T-helper 1 cell treated with Interleukin-12 subunit alpha and Interleukin-12 subunit beta and Interleukin-4 antibody, amounts not matched to agents 30 ng/mL and 1 ng/mL, for 36 hours (primary cell): ENCODE measurements at regions not wholly inside any gene's neighbourhood (a gene's known extent, or its start where the extent isn't known, plus 50 kb on each side); places are given as distances from the start of the nearest gene placed in this dataset.

Source experiments
- intact Hi-C: fragments of 100-400 bp; cut with micrococcal nuclease; formaldehyde crosslinking; loops from one replicate; pipeline ENCODE4 v1.15.1; 2024

DNA sequence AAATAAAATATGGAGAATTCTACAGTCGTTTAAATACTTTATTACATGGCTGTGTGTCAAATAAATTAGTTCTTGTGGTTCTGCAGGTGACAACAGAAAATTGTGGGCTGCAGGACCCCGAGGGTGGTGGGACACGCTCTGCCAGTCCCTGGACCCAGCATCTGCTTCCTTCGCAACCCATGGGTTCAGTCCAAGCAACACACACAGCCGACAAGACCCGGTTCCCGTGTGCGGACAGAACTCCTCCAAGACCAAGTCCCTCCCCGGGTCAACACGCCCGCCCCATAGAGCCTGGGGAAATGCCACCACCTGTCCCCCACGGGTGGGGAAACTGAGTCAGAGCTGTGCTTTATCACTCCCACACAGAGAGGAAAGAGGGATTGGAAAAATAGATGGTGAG, 238.9 kb downstream of the BRD1 start:
- intact Hi-C loops = no loop called here

DNA sequence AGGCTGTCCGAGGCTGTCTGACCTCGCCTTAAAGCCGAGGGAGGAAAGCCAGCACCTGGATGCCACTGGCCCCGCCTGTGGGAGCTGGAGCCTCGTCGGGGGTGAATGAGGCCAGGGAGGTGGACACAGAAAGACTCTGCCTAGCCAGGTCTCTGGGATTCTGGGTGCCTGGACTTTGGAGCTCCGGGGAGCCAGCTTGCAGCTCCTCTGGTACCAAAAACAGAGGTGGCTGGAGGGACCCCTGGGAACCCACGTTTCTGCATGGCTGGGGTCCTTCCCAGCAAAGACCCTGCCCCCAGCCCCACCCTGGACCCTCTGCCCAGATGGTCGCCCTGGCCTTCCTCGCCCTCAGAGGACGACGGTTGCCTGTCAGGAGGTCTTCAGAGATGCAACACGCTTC, 239.7 kb downstream of the BRD1 start:
- intact Hi-C loops = no loop called here

GRCh38 chr22:49587421-49587820, 240.3 kb downstream of the BRD1 start:
- intact Hi-C loops = no loop called here

GRCh38 chr22:49586873-49587272, 240.8 kb downstream of the BRD1 start:
- intact Hi-C loops = no loop called here

- intact Hi-C loops = no loop called here
Observed at GRCh38 chr22:49586244-49586748, 241.4 kb downstream of the BRD1 start.

DNA sequence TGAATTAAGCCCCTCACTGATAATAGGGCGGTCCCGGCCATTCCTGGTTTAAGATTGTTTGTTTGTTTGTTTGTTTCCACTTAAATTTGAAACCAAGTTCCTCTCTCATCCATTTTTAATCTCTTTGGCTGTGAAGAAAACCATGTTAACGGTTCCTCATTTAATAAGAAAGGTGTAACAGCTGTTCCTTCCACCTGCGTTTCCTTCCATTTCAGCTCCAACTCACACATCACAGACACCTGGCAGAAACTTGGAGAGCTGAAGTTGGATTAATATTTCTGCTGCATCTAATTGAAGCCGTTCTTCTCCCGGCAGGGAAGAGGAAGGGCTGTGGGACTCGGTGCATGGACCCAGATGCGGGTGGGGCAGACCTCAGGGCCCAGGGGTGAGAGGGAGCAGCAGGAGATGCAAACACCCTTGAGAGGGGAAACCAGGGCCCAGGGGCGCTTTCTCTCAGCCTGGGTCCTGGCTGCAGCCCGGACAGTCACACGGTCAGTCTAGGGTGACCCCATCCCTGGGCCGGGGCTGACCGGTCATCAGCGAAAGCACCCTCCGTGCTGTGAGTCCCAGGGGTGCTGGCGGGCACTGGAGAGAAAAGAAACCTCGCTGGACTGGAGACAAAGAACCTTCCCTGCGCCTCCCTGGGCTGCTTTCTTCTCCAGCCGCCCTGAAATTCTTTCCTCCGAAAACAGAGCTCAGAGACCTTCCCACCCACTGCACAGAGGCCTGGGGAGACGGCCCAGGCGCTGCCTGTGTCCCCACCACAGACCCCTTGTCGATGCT, 242.0 kb downstream of the BRD1 start:
- intact Hi-C loops = no loop called here

- intact Hi-C loops = no loop called here
Observed at GRCh38 chr22:49583886-49584505, 243.7 kb downstream of the BRD1 start.

- intact Hi-C loops = no loop called here
Observed at GRCh38 chr22:49583341-49583740, 244.3 kb downstream of the BRD1 start.

DNA sequence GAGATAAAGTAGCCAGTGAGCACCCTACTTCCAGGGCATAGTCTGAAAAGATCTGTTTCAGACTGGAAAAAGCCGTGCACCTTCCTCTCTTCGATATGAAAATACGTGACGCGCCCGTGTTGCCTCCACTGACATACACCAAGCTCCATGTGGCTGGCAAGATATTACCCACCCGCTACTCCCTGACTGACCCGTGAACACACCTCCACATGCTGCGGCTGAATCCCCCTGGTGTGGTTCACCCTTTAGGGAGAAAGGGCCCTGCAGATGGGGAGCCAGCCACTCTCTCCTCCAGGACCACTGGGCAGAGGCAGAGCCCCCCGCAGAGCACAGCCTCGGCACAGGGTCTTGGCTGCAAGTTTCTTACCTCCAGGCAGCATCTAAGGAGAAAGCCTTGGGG, 245.0 kb downstream of the BRD1 start:
- intact Hi-C loops = no loop called here

- intact Hi-C loops = no loop called here
Observed at GRCh38 chr22:49582181-49582580, 245.5 kb downstream of the BRD1 start.

DNA sequence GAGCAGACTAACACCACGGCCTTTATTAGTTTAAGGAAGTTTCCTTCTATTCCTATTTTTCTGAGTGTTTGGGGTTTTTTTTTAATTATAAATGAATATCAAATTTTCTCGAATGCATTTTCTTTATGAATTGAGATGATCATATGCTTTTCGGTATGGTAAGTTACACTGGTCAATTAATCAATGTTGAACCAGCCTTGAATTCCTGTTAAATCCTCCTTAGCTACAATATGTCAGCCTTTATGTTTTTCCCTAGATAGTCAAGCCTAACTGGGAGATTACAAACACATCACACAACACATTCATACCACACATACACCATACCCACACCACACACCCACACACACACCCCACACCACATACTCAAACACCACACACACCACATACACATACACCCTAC, 247.6 kb downstream of the BRD1 start:
- intact Hi-C loops = no loop called here

GRCh38 chr22:49577168-49578060, 250.3 kb downstream of the BRD1 start:
- intact Hi-C loops = no loop called here

DNA sequence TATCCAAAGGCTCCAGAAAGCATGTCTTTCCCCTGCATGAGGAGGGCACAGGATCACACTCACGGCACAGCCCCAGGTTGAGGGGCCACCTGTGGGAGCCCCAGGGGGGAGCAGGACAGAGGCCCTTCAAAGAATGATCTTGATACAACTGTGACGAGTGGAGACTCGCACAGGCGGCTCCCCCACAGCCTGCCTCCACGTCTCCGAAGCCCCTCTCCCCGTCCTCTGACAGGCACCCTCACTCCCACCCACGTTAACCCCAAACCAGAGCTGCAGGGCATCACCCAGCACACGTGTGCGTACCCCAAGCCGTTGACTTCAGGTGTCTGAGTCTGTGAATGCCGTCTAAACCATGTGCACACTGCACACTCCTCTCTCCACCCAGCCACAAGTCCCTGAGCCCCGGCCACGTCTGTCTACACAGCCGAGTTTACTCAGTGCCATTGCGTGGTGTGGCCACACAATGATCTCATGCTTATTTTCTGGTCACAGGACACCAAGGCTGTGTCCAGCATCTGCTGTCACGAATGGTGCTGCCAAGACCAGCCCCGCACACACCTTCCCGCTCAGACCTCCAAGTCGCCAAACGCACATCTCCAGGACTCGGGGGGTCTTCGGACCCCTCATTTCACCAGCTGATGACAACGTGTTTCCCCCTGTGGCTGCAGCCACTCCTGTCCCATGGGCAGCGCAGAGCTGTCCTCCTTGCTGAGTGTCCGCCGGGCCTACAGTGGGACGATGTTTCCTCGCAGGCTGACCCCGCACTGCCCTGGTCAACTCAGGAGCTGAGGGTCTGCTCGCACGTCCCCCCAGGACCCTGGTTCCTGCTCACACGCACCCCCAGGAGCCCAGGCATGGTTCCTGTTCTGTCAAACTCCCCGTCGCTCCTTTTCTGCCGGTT, 251.2 kb downstream of the BRD1 start:
- intact Hi-C loops = no loop called here

GRCh38 chr22:49575703-49576081, 252.0 kb downstream of the BRD1 start:
- intact Hi-C loops = no loop called here

DNA sequence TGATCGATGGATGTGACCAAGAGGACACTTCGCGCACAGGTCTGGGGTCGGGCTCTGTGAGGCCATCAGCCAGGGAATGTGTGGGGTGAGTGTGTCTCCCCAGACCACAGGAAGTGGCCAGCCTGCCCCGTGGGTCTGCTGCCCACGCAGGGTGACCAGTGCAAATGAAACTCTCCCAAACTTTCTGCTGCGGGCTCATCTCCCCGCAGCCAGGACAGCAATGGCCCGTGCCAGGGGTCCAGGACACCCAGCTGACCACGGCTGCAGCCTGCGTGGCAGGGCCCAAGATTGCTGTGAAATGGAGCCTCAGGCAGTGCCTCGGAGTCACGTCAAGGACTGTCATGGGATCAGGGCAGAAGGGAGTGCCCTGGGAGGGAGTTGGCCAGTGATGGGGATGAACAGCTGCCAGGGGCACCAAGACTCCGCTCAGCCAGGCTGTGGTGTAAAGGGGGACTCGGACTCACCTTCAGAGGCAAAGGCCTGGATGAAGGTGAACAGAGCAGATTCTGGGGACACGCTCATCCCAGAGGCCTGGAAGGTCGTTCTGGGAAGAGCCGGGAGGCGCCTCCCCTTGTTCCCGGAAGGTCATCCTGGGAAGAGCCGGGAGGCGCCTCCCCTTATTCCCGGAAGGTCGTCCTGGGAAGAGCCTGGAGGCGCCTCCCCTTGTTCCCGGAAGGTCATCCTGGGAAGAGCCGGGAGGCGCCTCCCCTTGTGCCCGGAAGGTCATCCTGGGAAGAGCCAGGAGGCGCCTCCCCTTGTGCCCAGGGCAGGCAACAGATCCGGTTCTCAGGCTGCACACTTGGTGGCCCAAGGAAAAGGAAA, 252.6 kb downstream of the BRD1 start:
- intact Hi-C loops = no loop called here

- intact Hi-C loops = no loop called here
Observed at GRCh38 chr22:49574205-49574880, 253.3 kb downstream of the BRD1 start.

DNA sequence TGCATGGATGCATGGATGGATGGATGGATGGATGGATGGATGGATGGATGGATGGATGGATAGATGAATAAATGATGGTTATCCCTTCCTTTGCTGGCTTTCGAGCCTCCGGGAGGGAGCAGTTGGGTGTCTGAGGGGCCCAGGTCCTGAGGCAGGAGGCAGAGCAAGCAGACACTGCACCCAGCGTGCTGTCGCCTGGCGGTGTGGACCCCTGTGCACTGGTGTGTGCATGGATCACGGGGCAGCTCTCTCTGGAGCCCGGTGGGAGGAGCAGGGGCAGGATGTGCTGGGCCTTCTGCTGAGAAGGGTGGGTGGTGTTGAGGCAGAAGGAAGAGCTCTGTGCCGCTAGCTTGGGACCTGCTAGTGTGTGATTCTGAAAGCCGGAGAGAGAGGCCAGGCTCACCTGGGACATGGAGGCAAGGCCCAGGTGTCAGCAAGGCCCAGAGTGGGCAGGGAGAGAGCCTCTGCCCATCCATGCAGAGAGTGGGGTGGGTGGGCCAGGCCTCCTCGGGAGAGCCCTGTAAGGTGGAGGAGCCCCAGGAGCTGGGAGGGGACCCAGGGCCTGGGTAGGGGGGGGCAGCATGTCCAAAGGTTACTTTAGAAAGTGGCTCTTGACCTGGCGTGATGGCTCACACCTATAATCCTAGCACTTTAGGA, 254.4 kb downstream of the BRD1 start:
- intact Hi-C loops = no loop called here

GRCh38 chr22:49571326-49571725, 256.3 kb downstream of the BRD1 start:
- intact Hi-C loops = no loop called here
